Progenitor cell of endocrine pancreas (in vitro differentiated cells): ENCODE measurements at regions not wholly inside any gene's neighbourhood (a gene's known extent, or its start where the extent isn't known, plus 50 kb on each side); places are given as distances from the start of the nearest gene placed in this dataset.

Source experiments
- DNase-seq: peaks from one replicate; pipeline ENCODE4 v3.0.0; 2021; ENCODE audit warnings: low spot score; ENCODE audit not compliant: unreplicated experiment
- H3K27ac Mint-ChIP-seq: 2 replicates; pipeline ENCODE4 v1.8.0; 2021; ENCODE audit warnings: mild to moderate bottlenecking, moderate library complexity, mixed read lengths
- H3K27me3 Mint-ChIP-seq: 2 replicates; pipeline ENCODE4 v1.8.0; 2021; ENCODE audit warnings: mixed read lengths
- H3K36me3 Mint-ChIP-seq: 2 replicates; pipeline ENCODE4 v1.8.0; 2022; ENCODE audit warnings: mixed read lengths; ENCODE audit not compliant: insufficient read depth
- H3K4me1 Mint-ChIP-seq: 2 replicates; pipeline ENCODE4 v1.8.0; 2021; ENCODE audit warnings: low read depth, mixed read lengths
- H3K4me3 Mint-ChIP-seq: 2 replicates; pipeline ENCODE4 v1.8.0; 2021; ENCODE audit warnings: low read depth, mild to moderate bottlenecking, moderate library complexity, mixed read lengths
- H3K9me3 Mint-ChIP-seq: 2 replicates; pipeline ENCODE4 v1.8.0; 2021; ENCODE audit warnings: low read depth, mixed read lengths
- TF ChIP-seq, protein P1 (sequence below): fragments of 200-600 bp; sonication (generic); IDR thresholded peaks from one replicate; pipeline ENCODE4 v1.5.0; 2021; ENCODE audit warnings: antibody characterized with exemption, mild to moderate bottlenecking; ENCODE audit not compliant: unreplicated experiment

DNA sequence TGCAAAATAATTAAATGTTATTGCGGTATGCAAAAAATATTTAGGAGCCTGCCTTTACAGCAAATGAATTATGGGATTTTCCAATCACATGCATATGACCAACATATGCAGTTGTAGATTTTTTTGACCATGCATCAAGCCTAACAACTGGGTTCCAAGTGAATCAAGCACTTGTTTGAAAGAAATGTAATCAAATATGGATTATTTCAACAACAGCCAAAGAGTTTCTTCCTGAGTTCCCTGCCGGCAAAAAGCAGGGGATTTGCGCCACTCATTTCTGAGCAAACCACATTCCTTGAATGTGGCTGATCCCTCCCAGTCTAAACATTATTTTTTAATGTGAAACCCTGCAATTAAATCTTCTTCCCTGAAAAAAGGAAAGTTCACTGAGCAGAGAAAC lies 100.1 kb upstream of the ADTRP start:
- no peak for DNase-seq
- peaks cover 1% of the 10 kb centered on the region for H3K36me3 Mint-ChIP-seq
- H3K4me3 Mint-ChIP-seq = no peak overlapping the region
- no peaks in the 10 kb centered on the region for H3K27me3 Mint-ChIP-seq
- no peaks in the 10 kb centered on the region for H3K4me1 Mint-ChIP-seq
- peaks cover 17% of the 10 kb centered on the region for H3K9me3 Mint-ChIP-seq
- no peak overlapping the region for H3K27ac Mint-ChIP-seq
- TF ChIP-seq, protein P1, sequence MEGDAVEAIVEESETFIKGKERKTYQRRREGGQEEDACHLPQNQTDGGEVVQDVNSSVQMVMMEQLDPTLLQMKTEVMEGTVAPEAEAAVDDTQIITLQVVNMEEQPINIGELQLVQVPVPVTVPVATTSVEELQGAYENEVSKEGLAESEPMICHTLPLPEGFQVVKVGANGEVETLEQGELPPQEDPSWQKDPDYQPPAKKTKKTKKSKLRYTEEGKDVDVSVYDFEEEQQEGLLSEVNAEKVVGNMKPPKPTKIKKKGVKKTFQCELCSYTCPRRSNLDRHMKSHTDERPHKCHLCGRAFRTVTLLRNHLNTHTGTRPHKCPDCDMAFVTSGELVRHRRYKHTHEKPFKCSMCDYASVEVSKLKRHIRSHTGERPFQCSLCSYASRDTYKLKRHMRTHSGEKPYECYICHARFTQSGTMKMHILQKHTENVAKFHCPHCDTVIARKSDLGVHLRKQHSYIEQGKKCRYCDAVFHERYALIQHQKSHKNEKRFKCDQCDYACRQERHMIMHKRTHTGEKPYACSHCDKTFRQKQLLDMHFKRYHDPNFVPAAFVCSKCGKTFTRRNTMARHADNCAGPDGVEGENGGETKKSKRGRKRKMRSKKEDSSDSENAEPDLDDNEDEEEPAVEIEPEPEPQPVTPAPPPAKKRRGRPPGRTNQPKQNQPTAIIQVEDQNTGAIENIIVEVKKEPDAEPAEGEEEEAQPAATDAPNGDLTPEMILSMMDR = no peak

DNA sequence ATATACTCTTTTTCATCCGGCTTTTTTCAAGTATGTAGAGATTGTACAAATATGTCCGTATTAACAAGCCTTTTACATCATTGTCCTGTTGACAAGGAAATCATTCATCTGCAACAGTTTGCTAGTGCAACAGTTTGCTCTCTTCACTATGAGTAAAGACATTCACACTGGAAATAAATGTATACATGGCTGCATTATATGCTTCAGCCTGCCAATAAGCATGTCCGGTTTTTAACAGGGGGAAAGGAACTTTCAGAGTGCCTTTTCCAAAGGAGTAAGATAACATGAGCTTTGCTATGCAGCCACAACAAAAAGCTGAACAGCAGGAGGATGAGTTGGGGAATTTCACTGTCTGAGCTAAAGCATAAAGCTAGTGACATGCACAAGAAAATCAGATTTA lies 99.4 kb upstream of the ADTRP start:
- no peak for DNase-seq

DNA sequence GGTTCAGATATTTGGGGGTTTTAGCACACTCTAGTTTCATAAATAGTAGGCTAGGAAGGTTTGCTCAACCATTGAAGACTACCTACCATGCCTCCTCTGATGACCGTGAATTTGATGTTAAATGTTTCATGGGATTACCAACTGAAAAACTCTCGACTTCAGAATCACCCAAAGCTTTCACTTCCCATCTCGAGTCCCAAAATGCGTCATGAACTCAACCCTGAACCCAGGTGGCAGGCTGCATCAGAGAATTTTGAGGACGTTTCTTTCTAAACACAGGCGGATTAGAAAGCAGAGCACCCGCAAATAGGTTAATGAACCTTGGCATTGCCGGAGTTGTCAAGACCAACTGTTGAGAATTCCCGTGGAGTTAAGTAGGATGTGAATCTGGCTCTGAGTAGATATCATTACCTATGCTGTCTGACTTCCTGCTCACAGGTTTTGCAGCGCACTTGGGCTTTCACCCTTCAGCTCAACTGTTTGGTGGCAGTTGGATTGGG lies 98.4 kb upstream of the ADTRP start:
- no peak for DNase-seq
- H3K9me3 Mint-ChIP-seq = peaks cover 14% of the 10 kb centered on the region
- no peaks in the 10 kb centered on the region for H3K27me3 Mint-ChIP-seq
- no peaks in the 10 kb centered on the region for H3K4me1 Mint-ChIP-seq
- TF ChIP-seq, protein P1 = no peak
- no peak overlapping the region for H3K4me3 Mint-ChIP-seq
- peaks cover 1% of the 10 kb centered on the region for H3K36me3 Mint-ChIP-seq
- no peak overlapping the region for H3K27ac Mint-ChIP-seq

More for the DNA sequence above, 99.4 kb upstream of the ADTRP start:
- Mint-ChIP-seq H3K27me3 (no peaks in the 10 kb centered on the region), H3K4me1 (no peaks in the 10 kb centered on the region), H3K4me3 (no peak overlapping the region), H3K36me3 (peaks cover 1% of the 10 kb centered on the region), H3K27ac (no peak overlapping the region), H3K9me3 (peaks cover 17% of the 10 kb centered on the region)
- TF ChIP-seq, protein P1 = no peak

DNA sequence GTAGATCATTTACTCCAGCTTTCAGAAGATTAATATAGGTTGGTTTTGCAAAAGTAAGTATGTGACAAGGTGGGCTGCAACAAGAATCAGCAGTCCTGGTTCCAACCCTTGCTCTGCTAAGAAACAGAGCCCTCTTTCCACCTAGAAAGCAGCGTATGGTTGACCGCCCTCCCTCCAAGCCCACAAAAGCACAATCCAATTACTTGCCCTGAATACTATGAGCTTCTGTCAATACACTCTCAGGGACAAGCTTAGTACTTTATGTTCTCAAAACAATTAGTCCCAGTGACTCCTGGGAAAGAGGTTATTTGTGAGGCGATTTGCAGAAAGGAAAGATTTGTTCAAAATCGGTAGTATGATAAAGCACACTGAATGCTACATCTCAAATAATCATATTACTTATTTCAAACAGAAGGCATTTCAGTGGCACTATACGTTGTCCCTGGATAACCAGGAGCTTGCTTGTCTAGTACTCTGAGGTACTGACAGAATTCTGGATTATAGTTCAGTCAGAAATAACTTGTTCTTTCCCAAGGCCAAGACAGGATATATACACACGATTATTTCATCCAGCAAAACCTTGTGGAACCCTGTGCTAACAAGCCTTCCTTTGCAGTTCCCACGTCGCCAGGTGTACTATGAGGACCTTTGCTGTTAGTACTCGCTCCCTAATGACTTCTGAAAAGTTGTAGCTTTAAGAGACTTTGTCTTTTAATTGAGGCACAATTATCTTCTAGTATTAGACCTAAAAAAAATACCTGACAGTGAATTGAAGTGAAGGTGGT lies 96.9 kb upstream of the ADTRP start:
- Mint-ChIP-seq H3K27me3 (no peaks in the 10 kb centered on the region), H3K4me1 (no peaks in the 10 kb centered on the region), H3K4me3 (no peak overlapping the region), H3K9me3 (peaks cover 6% of the 10 kb centered on the region), H3K36me3 (peaks cover 1% of the 10 kb centered on the region), H3K27ac (no peak overlapping the region)
- TF ChIP-seq, protein P1 = no peak
- no peak for DNase-seq

DNA sequence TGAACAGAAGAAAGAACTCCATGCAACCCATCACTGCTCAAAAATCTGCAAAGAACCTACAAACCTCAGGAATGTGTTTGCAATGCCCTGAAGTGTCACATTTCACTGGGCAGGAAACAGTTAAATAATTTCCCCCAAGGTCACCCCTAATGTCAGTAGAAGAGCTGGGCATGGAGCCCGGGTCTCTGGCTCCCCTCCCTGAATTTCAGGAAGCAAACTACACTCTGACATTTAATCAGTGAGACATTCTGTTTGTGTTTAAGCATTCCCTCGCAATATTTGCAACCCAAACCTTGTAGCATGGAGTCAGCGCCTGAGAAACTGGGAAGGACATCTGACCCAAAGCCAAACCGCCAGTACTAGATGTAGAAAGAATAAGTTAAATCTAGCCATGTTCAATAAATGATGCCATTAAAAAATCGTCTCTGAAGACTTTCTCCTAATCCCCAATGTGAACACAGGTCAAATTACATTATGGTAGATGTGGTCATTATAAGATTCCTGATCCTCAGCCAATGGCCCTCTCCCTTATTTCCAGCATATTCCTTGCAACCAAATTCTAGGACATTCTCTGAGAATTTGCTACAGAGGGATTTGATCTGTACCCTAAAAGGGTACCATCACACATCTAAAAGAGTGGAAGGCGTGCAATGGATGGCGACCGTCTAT lies 91.2 kb upstream of the ADTRP start:
- no peak overlapping the region for H3K27ac Mint-ChIP-seq
- H3K4me1 Mint-ChIP-seq = no peaks in the 10 kb centered on the region
- H3K36me3 Mint-ChIP-seq = no peaks in the 10 kb centered on the region
- no peak overlapping the region for H3K4me3 Mint-ChIP-seq
- H3K9me3 Mint-ChIP-seq = no peaks in the 10 kb centered on the region
- DNase-seq = no peak
- TF ChIP-seq, protein P1 = no peak
- no peaks in the 10 kb centered on the region for H3K27me3 Mint-ChIP-seq
